NCI-H1092 (cell line): ENCODE measurements at regions not wholly inside any gene's neighbourhood (a gene's known extent, or its start where the extent isn't known, plus 50 kb on each side); places are given as distances from the start of the nearest gene placed in this dataset.
"Not testable (repeated sequence)": the region's sequence is repeated elsewhere in the genome, so short reads cannot be mapped to it uniquely, and the experiment has no call there.

Experiments
- DNase-seq: peaks from one replicate; lab custom pipeline; 2025; lab: John Stamatoyannopoulos, UW

DNA sequence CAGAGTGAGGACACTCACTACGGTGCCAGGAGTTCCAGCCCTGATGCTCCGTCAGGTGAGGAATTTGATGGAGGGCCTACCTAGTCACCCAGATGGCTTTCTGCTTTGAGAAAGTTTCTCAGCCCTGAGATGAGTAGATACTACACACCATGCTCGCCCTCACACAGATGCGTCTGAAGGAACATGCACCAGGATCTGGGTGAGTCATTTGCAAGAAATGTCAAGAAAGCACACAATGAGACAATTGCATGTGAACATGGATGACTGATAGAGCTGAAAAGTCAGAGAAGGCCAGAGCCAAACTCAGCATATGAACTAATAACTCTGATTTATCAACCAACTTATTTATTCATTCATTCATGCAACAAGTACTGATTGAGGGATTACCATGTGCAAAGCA, 483.9 kb downstream of the OMA1 start:
- DNase-seq: no peak

GRCh38 chr1:58060559-58061170, 485.9 kb downstream of the OMA1 start:
- no peak for DNase-seq

DNA sequence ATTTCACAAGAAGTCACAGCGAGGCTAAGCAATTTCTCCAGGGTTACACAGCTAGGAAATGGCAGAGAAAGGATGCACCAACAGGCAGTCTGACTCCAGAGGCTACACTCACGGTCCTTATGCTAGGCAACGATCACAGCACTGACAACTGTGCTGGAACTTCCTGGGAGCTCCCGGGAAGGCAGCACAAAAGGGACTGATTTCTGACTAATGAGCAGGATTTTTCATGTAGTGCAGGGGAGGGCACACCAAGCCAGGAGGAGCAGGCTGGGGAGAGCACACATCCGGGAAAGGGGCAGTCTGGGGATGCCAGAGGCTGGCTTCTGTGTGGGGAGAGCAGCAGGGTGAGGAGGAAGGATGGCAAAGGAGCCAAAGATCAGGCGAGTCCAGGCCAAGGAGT, 486.7 kb downstream of the OMA1 start:
- no peak for DNase-seq

DNA sequence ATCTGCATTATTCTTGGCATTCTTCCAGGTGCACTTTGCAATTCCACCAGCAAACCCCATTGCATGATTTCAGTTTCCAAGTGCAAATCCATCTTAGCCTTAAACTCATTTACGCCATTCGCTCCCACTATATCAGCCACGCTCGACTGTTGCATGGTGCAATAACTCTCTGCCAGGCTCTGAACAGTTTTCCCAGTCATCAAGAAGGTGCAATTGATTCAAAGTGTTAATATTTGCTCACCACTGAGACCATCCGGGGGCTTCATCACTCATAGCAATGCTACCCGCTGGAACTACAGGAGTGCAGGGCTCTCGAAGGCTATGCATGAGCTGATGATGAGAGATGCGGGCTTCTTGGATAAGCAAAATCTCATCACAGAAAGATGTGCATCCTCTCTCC, 488.2 kb downstream of the OMA1 start:
- no peak for DNase-seq

DNA sequence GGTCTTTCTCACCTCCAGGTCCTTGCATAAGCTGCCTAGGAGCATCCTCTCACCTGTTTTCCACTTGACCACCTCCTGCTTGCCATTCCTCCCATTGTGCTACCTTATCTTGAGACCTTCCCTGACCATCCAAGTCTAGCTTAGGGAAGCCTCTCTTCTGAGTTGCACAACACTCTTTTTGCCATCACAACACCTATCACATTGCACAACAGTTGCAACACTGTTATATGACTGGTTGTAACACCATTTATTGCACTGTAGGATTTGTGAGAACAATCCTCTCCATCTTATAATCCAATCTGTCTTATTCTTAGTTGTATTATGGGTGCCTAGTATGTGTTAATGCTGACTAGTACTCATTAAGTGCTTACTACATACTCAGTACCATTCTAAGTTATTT, 488.7 kb downstream of the OMA1 start:
- no peak for DNase-seq

- DNase-seq: not testable (repeated sequence)
Measured at GRCh38 chr1:58051187-58051586, 495.3 kb downstream of the OMA1 start.

GRCh38 chr1:58047265-58047858, 499.2 kb downstream of the OMA1 start:
- no peak for DNase-seq

DNA sequence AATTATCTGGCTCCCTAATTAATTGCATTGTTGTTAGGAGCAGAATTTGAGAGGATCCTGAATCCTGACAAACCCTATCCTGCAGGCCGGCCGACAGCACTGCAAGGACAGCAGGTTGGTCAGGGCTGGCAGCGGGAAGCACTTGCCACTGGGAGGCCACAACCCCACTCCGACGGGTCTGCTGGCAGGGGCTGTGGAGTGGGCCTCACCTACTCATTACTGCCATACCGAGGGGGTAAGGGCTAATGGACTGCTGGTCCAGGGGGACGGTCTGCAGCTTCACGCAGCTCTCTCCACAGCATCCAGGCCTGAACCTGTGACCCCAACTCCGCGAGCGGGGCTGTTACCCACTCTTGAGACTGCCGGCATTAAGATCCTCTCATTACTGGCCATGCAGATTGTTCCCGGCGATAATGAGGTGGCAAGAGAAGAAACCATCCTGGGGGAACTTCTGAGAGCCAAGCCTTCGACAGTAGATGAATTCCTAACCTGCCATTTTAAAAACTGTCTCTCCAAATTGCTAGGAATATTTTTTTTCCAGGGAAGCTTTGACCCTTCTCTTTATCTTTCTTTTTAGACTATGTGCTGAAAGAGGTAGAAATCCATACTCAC, 501.3 kb downstream of the OMA1 start:
- DNase-seq: no peak

DNA sequence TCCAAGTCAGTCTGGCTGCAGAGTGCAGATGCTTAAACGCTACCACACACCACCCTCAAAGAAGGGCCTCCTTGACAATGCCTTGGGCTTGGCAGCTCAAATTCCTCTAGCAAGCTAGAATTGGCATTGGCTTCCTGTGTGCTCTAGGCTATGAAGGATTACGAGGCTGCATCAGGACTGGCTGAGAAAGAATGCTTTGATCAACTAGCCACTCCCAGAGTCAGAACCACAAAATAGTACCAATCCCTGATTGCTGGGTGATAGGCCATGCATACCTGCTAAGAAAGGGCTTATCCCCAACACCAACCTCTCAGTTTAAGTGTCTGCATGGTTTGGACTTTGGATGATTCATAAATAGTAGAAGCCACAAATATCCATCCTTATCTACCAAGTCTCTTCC, 504.9 kb downstream of the OMA1 start:
- DNase-seq: no peak

DNA sequence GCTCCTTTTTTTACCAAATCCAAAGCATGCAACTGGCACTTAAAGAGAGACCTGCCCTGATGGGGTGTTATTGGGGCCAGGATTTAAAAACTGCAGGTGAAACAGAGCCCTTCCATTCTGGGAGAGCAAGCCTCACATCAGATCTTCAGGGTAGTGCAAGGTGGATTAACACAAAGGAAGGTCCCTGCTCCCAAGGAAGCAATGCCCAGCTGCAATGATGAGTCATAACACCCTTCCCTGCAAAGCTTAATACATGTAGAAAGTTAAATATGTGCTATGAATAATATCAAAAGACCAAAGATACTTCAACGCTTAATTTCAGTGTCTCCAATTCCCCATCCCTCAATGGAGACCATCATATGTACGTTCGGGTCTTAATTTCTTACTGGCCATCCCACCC, 508.0 kb downstream of the OMA1 start:
- no peak for DNase-seq

DNA sequence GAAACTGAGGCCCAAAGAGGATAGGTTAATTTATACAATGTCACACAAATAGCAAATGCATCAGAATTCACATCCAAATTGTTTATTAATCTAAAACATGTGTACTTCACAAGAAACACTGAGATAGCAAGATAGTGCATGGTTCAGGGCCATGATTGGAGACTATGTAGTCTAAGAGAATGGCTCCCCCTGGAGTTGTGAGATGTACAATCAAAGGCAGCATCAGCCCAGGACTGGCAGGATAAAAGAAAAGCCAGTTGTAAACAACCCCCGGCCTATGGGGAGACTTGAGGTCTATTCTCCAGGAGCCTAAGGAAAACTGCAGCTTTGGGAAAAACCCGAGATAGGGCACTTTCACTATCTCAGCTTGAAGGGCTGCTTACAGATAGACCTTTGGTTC, 511.0 kb downstream of the OMA1 start:
- no peak for DNase-seq

DNA sequence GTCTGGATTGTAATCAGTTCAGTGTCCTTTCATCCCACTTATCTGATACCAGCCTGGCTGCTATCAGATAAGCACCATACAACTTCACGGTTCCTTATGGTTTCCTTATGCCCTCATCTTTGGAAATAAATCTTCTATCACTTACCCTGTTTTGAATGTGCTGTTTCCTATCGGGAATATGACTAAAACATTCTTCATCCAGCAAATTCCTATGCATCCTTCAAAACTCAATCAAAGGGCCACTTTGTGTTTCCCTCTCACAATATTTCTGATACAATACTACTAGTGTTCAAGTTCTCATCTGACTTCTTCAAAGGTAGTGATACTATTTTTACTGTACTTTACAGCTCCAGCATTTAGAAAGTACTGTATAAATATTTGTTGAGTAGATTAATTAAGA, 513.2 kb downstream of the OMA1 start:
- DNase-seq: no peak

DNA sequence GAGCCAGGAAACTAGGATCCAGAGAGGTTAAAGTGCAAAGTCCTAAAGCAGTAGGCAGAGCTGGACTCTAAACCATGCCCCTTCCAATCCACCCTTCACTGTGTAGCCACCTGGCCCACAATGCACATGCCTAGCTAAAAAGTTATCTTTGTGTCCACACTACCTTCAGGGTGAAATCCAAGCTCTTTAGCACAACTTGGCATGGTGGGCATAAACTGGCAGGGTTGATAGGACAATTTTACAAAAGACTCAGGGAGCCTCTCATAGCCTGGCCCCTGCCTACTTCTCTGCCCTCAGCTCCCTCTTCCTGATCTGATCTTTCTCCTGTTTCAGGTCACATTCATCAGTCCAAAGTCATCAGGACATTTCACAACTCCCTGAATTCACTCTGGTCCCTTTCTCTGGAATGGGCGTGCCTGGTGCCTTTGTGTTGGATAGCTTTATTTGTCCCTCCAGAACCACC, 513.9 kb downstream of the OMA1 start:
- DNase-seq: no peak

- DNase-seq: no peak
Measured at GRCh38 chr1:58031416-58031815, 515.1 kb downstream of the OMA1 start.

DNA sequence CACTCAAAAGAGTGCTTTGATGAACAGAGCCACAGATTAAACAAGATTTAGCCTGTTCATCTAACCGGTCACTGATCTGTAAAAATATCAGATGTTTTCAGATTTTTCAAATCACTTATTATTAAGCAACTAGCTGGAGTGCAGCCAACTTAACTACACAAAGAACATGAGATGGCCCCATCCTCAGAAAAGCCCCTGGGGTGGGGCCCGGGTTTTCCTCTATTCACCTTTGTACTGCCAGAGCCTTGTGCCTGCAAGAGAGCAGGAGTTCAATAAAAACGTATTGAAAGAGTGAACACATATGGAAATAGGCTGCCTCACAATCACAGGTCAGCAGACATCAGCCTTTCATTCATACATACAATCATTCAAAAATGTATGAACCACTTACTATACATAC, 516.1 kb downstream of the OMA1 start:
- no peak for DNase-seq

DNA sequence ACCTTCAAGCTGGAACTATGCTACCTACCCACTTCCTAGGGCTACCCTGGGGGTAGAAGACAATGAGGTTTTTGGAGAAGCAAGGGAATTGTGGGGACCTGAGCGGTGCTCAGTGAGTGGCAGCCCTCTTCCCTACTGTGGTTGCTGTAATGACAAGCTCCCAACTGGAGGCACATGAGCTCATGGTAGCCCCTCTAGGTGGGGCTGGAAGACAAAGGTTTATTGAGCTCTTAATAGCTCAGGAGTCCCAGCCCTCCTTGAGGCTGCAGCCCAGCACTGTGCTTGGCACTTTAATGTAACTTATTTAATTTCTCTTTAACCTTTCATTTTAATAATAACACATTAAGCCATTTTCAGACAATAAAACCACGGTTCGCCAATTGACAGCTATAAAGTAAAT, 528.9 kb downstream of the OMA1 start:
- DNase-seq: no peak

GRCh38 chr1:58013237-58013636, 533.3 kb downstream of the OMA1 start:
- no peak for DNase-seq

DNA sequence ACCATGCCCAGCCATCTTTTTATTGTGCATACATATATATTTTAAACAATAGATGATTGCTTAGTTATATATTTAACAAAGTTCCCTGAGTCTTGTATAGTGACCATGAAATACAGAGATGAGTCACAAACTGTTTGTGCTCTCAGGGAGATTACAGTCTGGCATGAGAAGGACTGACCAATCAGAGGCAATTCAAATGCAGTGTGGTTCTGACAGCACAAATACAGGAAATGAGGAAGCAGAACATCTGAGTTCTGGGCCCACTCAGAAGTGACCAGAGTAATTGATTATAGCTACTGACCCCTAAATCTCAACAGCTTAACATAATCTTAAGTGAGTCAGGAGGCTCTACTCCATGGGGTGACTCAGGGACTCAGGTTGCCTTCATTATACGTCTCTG, 534.5 kb downstream of the OMA1 start:
- DNase-seq: no peak

DNA sequence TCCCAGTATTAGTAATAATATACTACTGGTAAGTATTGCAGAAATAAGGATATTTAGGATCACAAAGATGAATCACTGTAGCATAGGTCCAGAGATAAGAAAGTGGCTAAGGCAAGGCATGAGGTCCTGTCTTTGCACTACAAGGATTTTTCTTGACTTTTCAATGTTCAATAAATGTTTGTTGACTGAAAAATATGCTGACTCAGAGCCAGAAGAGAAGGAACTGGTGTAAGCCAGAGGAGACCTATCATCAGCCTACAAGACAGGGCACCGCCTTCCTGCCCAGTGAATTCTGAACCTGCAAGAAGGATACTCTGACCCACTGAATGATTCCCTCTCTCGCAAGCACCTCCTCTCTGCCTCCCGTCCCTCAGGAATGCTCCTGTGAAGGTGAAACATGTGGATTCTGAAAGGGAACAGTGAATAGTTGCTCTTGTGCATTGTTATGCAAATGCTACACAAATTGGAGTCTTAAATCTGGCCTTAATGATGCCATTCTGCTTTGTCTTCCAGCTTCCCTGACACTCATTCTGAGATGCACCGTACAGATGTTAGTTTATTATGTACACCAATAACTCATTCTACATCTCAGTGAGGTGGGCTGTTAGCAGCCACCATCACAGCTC, 540.0 kb downstream of the OMA1 start:
- no peak for DNase-seq

- DNase-seq: no peak
Measured at GRCh38 chr1:58005212-58005611, 541.3 kb downstream of the OMA1 start.

- DNase-seq: no peak
Measured at GRCh38 chr1:58003988-58004387, 542.5 kb downstream of the OMA1 start.

DNA sequence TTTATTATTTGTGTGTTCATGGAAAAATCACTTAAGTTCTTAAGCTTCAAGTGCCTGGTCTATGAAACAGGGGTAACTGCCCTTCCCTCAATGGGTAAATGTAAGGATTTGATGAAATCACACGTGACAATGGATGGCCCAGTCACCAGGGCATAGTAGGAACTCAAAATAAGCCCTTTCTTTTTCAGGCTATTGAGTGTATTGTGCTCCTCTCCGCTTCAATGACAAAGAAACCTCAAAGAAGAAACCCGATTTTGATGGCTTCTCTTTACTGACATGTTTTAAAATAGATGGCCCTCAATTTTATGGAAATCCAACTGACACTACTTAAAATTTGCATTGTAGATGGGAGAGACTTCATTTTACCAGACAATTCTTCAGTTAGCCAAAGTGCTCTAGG, 543.5 kb downstream of the OMA1 start:
- DNase-seq: no peak

GRCh38 chr1:58000821-58001220, 545.7 kb downstream of the OMA1 start:
- no peak for DNase-seq
